HCT116 (cell line): ENCODE measurements at regions not wholly inside any gene's neighbourhood (a gene's known extent, or its start where the extent isn't known, plus 50 kb on each side); places are given as distances from the start of the nearest gene placed in this dataset.

Experiments
- ATAC-seq: fragments of 200-7000 bp; cut with Tn5 transposase; 2 replicates; pipeline ENCODE4 v1.9.1; 2020; ENCODE audit warnings: mild to moderate bottlenecking, moderate library complexity
- BruUV-seq: library from RNA; stranded (reverse); fragments of 400-500 nt; replicated peaks from 2 replicates; lab custom pipeline; 2021; lab: Mats Ljungman, UMichigan
- CTCF ChIA-PET: fragments of 300-600 bp; sonication (Branson Sonifier 250); formaldehyde crosslinking; loops from one replicate; lab custom pipeline; 2021; ENCODE audit warnings: antibody characterized with exemption; lab: Charles Lee
- POLR2A ChIA-PET: fragments of 300-600, 350-600 bp; sonication (Branson Sonifier 250); formaldehyde crosslinking; loops from one replicate; lab custom pipeline; 2021; ENCODE audit warnings: antibody characterized with exemption; lab: Charles Lee
- RAD21 ChIA-PET, 2 experiments: fragments of 300-600 bp; sonication (Branson Sonifier 250); formaldehyde crosslinking; loops; one replicate each; lab custom pipeline; 2023; ENCODE audit warnings: low total read pairs in 2 of 2; ENCODE audit not compliant: uncharacterized antibody in 2 of 2, unreplicated experiment in 2 of 2, low non-redundant PET in 1 of 2; lab: Charles Lee
- DNase-seq: peaks from one replicate; pipeline ENCODE4 v3.0.0-alpha.2; 2010; ENCODE audit warnings: low read depth, low spot score
- H2AFZ ChIP-seq: fragments of 200-600 bp; shearing (Covaris generic), sonication (generic); 2 replicates; pipeline ENCODE4 v1.6.1; 2017; ENCODE audit warnings: low read depth, mixed run types, mixed read lengths, antibody characterized with exemption, low read length; ENCODE audit not compliant: poor library complexity, severe bottlenecking
- H3K27ac ChIP-seq: 2 replicates; pipeline ENCODE4 v1.5.1; 2012; ENCODE audit warnings: low read depth, low read length
- H3K27me3 ChIP-seq: fragments of 200-600 bp; sonication (generic); 2 replicates; pipeline ENCODE4 v1.6.1; 2016; ENCODE audit warnings: mixed run types, low read length, mixed read lengths; ENCODE audit not compliant: insufficient read depth
- H3K36me3 ChIP-seq, 2 experiments: fragments of 200-500 bp in 1 of 2; fragments of 200-600 bp in 1 of 2; sonication (Bioruptor generic) in 1 of 2; sonication (generic) in 1 of 2; 2 replicates each; pipeline versions ENCODE4 v1.5.1 to v1.6.1; 2014 to 2016; ENCODE audit warnings: low read length in 2 of 2, inconsistent platforms in 1 of 2, mixed read lengths in 1 of 2, mixed run types in 1 of 2; ENCODE audit not compliant: insufficient read depth in 2 of 2, control insufficient read depth in 1 of 2
- H3K4me1 ChIP-seq, 2 experiments: fragments of 200-600 bp in 1 of 2; sonication (generic) in 1 of 2; 2 replicates each; pipeline versions ENCODE4 v1.5.1 to v1.6.1; 2012 to 2017; ENCODE audit warnings: low read length in 2 of 2, inconsistent platforms in 1 of 2, mild to moderate bottlenecking in 1 of 2, mixed read lengths in 1 of 2, mixed run types in 1 of 2, moderate library complexity in 1 of 2; ENCODE audit not compliant: insufficient read depth in 2 of 2, control insufficient read depth in 1 of 2
- H3K4me2 ChIP-seq: fragments of 200-600 bp; sonication (generic); 2 replicates; pipeline ENCODE4 v1.6.1; 2017; ENCODE audit warnings: mixed run types, low read length, mixed read lengths
- H3K4me3 ChIP-seq, 2 experiments: fragments of 200-600 bp in 1 of 2; sonication (generic) in 1 of 2; replicated peaks in 1 of 2; 2 replicates each; pipeline ENCODE4 v1.5.1; 2011 to 2016; ENCODE audit warnings: low read length in 2 of 2, control low read depth in 1 of 2, low read depth in 1 of 2, mild to moderate bottlenecking in 1 of 2, mixed read lengths in 1 of 2, mixed run types in 1 of 2
- H3K79me2 ChIP-seq: fragments of 200-600 bp; sonication (generic); 2 replicates; pipeline ENCODE4 v1.6.1; 2017; ENCODE audit warnings: mild to moderate bottlenecking, mixed run types, low read length, moderate library complexity, mixed read lengths; ENCODE audit not compliant: insufficient read depth
- H3K9ac ChIP-seq: fragments of 200-600 bp; sonication (generic); 2 replicates; pipeline ENCODE4 v1.6.1; 2016; ENCODE audit warnings: low read length, mixed read lengths
- H3K9me2 ChIP-seq: fragments of 200-600 bp; sonication (generic), shearing (Covaris generic); 2 replicates; pipeline ENCODE4 v1.6.1; 2017; ENCODE audit warnings: mixed run types, mild to moderate bottlenecking, moderate library complexity; ENCODE audit not compliant: insufficient read depth
- H3K9me3 ChIP-seq, 2 experiments: fragments of 200-500 bp in 1 of 2; fragments of 200-600 bp in 1 of 2; sonication (Bioruptor generic) in 1 of 2; sonication (generic) in 1 of 2; 2 replicates each; pipeline ENCODE4 v1.6.1; 2014 to 2017; ENCODE audit warnings: low read length in 2 of 2, mixed read lengths in 2 of 2, inconsistent platforms in 1 of 2, low read depth in 1 of 2, mild to moderate bottlenecking in 1 of 2, mixed run types in 1 of 2, moderate library complexity in 1 of 2; ENCODE audit not compliant: control insufficient read depth in 1 of 2, insufficient read depth in 1 of 2
- H4K20me1 ChIP-seq: fragments of 200-600 bp; sonication (generic), shearing (Covaris generic); 2 replicates; pipeline ENCODE4 v1.6.1; 2017; ENCODE audit warnings: mixed run types, mild to moderate bottlenecking, moderate library complexity; ENCODE audit not compliant: insufficient read depth
- ATF3 ChIP-seq: IDR thresholded peaks from 2 replicates; pipeline ENCODE4 v1.6.1; 2012
- intact Hi-C: fragments of 100-400 bp; cut with micrococcal nuclease; formaldehyde crosslinking; loops from 2 replicates; pipeline ENCODE4 v1.10.0; 2022

GRCh38 chr12:15056218-15056617 lies 83.4 kb downstream of the PDE6H start:
- Histone ChIP-seq H2AFZ (no peak overlapping the region), H3K79me2 (no peaks in the 10 kb centered on the region), H3K36me3 (no peaks in the 10 kb centered on the region), H3K27ac (no peak overlapping the region), H3K9me2 (no peaks in the 10 kb centered on the region), H3K9me3 (no peaks in the 10 kb centered on the region), H4K20me1 (no peaks in the 10 kb centered on the region), H3K4me2 (no peak overlapping the region), H3K4me3 (no peak overlapping the region), H3K9ac (no peak overlapping the region), H3K4me1 (no peaks in the 10 kb centered on the region), H3K27me3 (peaks cover 52% of the 10 kb centered on the region)
- BruUV-seq: no TSS peak
- intact Hi-C loops: no loop called here
- ATAC-seq: no peak
- TF ChIP-seq ATF3: no peak
- ChIA-PET POLR2A (no interaction called here), RAD21 (no interaction called here), CTCF (no interaction called here)
- no peak for DNase-seq
